ENCODE measurements at regions not wholly inside any gene's neighbourhood (a gene's known extent, or its start where the extent isn't known, plus 50 kb on each side); places are given as distances from the start of the nearest gene placed in this dataset.
"Not testable (repeated sequence)": the region's sequence is repeated elsewhere in the genome, so short reads cannot be mapped to it uniquely, and the experiment has no call there.

DNA sequence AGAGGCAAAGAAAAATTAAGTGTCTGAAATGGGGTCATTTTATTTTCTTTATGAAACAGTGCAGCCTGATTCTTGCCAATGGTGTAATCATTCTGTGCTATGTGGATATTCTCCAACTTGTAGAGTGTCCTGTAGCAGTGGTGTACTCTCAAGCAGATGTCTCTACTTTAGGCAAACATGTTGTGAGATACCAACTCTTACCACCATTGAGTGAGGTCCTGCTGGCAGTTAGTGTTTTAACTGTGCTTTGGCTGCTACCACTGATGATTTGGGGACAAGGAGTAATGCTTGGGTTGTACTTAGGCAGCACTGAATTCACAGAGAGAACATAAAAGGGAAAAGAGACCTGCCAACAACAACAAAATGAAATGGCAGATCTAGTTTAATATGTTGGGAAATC is 122.5 kb downstream of the APIP start:
- DNase-seq = no peak

DNA sequence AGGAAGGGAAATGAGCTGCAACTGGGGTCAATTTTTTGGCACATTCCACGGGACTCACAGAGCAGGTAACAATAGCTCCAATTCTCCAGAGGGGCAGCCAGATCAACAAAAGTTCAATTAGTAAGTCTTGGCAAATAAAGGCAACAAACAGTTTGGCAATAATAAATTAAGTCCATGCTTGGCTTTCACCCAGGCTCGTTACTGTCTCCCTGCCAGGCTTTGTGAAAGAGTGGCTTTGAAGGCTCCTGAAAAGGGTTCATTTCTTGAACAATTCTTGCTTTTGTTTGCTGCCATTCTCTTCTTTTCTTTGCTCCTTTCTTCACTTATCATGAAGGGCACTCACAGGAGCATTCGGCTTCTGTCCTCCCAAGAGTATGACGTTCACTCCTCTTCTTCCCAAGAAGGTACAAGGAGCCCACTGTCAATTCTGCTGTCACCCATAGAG is 123.3 kb downstream of the APIP start:
- no peak for DNase-seq

DNA sequence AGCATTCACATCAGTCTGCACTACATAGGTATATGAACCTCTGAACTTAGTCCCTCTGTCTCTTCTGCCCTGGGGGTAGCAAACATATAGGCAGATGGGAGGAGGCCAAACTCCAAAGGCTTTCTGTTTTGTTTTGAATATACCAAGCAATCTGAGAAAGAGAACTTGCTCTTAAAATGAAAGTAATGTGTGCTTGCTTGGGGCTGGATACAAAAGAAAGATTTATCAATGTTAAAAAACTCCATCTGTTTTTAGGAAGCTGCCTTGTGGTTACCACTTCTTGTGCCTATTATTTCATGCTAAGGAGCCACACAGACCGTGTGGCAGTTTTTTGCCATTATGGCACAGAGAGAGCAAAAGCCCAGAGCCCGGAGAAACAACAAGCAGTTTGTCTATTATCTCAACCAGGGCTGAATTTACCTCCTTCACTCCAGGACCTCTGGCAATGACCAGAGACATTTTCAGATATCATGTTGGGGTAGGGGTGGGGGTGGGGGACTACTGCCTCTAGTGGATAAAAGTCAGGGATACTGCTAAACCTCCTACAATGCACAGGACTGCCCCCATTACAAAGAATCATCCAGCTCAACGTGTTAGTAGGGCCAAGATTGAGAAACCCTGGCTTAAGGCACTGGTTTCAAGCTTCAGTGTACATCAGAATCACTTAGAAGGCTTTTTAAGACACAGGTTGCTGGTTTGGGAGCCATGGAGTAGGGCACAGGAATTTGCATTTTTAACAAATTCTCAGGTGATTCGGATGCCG is 124.2 kb downstream of the APIP start:
- DNase-seq = peak in 1 of 2 donors; percentile 17

DNA sequence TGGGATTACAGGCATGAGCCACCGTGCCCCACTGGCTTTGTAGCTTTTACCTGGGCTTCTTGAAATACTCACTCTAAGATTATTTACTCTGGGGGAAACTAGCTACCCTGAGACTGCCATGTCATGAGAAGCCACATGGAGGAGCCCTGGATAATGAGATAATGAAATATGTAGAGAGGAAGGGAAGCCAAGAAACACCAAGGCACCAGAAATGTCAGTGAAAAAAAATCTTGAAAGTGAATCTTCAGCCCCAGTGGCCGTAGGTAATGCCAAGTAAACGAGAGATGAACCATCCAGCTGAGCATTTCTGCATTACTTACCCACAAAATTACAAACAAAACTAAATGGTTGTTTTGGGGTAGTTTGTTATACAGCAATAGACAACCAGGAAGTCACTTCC is 125.6 kb downstream of the APIP start:
- DNase-seq = no peak

DNA sequence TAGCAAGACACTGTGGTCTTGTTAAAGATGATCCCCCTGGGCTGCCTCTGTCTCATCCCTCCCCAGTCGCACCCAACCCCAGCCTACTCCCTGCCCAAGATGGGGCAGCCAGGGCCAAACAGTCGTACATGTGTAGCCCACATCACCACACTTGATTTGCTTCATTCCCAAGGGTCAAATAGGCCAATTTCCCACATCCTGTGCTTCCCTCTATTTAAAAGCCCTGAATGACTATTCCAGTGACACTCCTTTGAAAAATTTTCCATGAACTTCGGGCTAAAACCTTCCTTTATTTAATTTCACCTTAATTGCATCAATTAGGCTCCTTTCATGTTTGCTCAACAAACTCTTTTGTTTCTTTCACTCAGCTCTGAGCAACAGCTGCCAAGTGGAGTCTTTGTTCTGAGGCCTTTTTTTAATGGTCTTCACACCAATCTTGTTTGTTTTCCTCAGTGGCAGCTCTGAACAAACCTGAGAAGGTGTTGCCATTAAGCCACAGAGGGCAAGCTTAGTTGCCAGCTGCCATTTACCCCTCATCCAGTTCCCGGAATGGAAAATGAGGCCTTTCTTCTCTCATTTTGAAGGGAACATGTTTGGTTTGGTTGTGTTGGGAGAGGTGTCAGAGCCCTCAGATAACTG is 126.9 kb downstream of the APIP start:
- no peak for DNase-seq

DNA sequence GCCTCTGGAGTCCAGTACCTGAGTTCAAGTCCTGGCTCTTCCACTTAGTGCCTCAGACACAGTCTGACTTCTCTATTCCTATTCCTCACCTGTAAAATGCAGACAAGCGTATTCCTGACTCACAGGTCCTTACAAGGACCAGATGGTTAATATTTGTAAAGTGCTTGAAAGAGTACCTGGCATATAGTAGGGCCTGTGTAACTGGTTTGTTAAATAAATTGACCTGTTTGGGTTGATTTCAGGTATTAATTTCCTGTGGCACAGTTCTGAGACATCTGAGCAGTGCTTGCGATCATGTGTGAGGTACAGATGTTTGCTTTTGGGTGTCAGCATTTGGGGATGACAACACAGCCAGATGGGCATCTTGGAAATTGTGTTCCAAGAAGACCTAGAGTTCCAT is 127.5 kb downstream of the APIP start:
- DNase-seq = no peak

GRCh38 chr11:34787895-34788294 is 128.3 kb downstream of the APIP start:
- DNase-seq = no peak

DNA sequence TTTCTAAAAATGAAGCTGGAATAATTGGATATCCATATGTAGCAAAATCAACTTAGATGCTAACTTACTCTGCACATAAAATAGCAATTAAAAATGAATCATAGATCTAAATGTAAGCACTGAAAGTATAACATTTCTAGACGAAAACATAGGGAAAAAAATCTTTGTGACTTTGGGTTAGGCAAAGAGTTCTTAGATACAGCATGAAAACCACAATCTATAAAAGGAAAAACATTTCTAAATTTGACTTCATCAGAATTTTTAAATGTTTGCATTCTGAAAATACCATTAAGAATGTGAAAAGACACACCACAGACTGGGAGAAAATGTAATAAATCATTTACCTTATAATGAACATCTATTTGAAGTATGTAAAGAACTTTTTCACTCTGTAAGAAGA is 128.8 kb downstream of the APIP start:
- no peak for DNase-seq

DNA sequence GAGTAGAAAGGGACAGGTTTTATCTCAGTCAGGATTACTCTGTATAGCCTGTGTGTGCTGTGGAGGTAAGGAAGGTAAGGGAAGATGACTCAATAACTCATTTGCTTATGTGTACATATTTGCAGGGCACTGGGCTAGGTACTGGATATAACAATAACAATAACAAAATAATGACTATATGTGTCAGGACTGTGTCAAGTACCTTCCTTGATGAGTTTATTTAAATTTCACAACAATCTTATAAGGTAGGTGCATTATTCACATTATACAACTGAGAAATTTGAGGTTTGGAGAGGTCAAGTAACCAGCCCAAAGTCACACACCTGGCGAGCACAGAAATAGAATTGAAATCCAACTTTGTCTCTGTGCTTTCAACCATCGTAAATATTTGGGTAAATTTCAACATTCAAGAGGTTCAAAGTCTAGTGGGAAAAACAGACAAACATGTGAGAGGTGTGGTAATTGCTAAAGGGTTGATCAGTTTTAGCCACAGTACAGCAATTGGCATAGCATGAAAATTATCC is 131.8 kb downstream of the APIP start:
- no peak for DNase-seq

DNA sequence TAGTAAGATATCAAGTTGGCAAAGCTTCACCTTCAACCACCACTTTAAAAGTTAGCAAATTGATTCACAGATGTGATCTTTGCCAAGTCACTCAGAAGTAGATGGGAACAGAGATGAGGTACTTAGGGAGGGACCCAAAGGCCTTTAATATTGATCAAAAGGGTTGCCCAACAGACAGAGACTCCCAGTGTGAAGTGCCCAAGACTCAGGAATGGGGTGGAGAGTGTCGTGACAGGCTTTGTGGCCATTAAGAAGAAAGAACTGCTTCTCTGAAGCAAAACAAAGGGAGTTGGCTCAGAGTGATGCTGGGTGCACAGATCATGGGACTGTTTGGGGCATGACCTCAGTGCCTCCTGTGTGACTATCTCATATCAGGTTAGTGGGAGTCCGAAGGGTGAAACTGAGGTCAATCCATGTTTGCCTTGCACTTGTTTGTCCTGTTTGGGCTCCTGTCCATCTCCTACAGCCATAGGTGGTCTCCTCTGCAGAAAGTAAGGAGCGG is 132.3 kb downstream of the APIP start:
- no peak for DNase-seq

DNA sequence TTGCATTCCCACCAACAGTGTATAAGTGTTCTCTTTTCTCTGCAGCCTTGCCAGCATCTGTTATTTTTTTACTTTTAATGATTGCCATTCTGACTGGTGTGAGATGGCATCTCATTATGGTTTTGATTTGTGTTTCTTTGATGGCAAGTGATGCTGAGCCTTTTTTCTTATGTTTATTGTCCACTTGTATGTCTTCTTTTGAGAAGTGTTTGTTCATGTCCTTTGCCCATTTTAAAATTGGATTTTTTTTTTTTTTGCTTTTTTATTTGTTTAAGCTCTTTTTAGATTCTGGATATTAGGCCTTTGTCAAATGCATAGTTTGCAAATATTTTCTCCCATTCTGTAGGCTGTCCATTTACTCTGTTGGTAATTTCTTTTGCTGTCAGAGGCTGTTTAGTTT is 134.4 kb downstream of the APIP start:
- not testable (repeated sequence) for DNase-seq

GRCh38 chr11:34775417-34775888 is 140.7 kb downstream of the APIP start:
- DNase-seq = no peak

GRCh38 chr11:34774604-34775003 is 141.6 kb downstream of the APIP start:
- no peak for DNase-seq

DNA sequence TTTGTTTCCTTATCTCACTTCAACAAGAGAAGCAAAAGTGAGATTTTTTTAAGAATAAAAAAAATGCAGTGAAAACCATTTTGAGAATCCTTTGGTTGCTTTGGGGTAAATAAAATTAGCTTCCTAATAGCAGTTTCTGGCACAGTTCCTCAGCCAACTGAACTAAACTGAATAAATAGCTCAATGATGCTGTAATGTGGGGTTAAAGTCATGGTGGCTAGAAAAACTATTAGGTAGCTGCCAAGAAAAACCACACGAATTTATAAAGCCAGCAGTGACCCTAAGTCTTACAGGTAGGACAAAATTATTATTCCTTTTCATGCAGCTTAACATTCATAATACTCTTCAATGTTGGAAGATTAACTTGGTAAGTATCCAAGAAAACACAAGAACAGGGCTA is 142.4 kb downstream of the APIP start:
- no peak for DNase-seq

GRCh38 chr11:34773211-34773610 is 143.0 kb downstream of the APIP start:
- DNase-seq = no peak

GRCh38 chr11:34770111-34770510 is 146.1 kb downstream of the APIP start:
- DNase-seq = no peak

GRCh38 chr11:34769224-34769623 is 147.0 kb downstream of the APIP start:
- no peak for DNase-seq

- not testable (repeated sequence) for DNase-seq
These were observed 141.7 kb downstream of the EHF start for GRCh38 chr11:34762625-34763024.

- DNase-seq = no peak
These were observed 137.4 kb downstream of the EHF start for GRCh38 chr11:34758262-34758661.

- no peak for DNase-seq
These were observed 136.1 kb downstream of the EHF start for GRCh38 chr11:34757026-34757451.

DNA sequence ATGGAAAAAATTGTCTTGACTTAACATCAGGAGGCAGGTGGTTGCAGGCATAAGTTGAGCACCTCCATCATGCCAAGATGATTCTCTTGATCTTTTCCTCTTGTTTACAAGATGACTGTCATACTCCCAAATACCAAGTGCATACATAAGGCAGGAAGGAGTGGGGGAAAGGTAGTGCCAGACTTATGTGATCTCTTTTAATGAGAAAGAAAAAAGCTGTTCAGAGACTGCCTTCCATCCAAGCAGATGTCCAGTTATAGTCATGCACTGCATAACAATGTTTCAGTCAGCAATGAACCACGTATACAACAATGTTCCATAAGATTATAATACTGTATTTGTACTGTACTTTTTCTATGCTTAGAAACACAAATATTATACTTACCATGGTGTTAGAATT is 135.7 kb downstream of the EHF start:
- no peak for DNase-seq

GRCh38 chr11:34755671-34756070 is 134.8 kb downstream of the EHF start:
- DNase-seq = peak; percentile 3

DNA sequence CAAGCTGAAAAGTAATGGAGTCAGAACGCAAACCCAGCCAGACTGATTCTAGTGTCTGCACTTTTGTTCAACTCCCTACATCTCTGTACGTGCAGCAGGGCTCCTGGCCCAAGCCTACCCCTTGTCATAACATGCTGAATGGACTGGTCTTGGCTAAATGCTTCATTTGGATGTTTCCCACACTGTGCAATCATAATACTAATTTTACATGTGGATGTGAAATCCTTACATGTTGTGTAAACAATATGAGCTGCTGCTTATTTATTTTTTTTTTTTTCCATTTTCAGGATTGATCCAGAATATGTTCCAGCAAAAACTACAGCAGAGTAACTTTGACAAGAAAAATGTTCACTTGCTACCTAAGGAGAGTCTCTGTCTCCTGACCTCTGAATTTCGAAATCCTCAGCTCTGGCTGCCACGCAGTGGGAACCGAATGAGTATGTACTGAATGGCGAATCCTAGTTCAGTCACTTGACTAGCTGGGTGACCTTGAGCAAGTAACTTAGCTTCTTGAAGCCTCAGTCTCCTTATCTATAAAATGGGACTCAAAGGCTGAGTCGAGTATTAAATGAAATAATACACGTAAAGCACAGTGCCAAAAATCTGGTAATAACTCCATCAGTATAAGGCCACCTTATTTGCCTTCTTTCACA is 133.4 kb downstream of the EHF start:
- DNase-seq = no peak
